ENCODE measurements at regions not wholly inside any gene's neighbourhood (a gene's known extent, or its start where the extent isn't known, plus 50 kb on each side); places are given as distances from the start of the nearest gene placed in this dataset.

GRCh38 chr6:40125680-40126394 is 191.6 kb upstream of the MOCS1 start:
- ChIA-PET POLR2A (interaction anchor here (0.5 kb wide), 1 partner anchor 784 kb away, joined by 3 read pairs; no protein-coding TSS in a partner anchor), CTCF (no interaction called here)
- TF ChIP-seq, protein P1, sequence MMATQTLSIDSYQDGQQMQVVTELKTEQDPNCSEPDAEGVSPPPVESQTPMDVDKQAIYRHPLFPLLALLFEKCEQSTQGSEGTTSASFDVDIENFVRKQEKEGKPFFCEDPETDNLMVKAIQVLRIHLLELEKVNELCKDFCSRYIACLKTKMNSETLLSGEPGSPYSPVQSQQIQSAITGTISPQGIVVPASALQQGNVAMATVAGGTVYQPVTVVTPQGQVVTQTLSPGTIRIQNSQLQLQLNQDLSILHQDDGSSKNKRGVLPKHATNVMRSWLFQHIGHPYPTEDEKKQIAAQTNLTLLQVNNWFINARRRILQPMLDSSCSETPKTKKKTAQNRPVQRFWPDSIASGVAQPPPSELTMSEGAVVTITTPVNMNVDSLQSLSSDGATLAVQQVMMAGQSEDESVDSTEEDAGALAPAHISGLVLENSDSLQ (IDR thresholded peaks at IDR 0.05): no peak
- TF ChIP-seq LEF1 (IDR thresholded peaks at IDR 0.05; ENCODE audit: borderline replicate concordance) (no peak), FOXA1 (IDR thresholded peaks at IDR 0.05) (no peak), TARDBP (IDR thresholded peaks at IDR 0.05) (no peak), SP1 (IDR thresholded peaks at IDR 0.05) (no peak), FOXK2 (IDR thresholded peaks at IDR 0.05) (no peak), HDGF (IDR thresholded peaks at IDR 0.05; ENCODE audit: borderline replicate concordance) (no peak), CTBP1 (IDR thresholded peaks at IDR 0.05; ENCODE audit: borderline replicate concordance) (no peak)
- DNase-seq (ENCODE audit: extremely low spot score): no peak

GRCh38 chr6:40124924-40125323 is 190.7 kb upstream of the MOCS1 start:
- ChIA-PET CTCF (interaction anchor here (0.6 kb wide), 1 partner anchor 1194 kb away, joined by 4 read pairs; no protein-coding TSS in a partner anchor), POLR2A (no interaction called here)
- no peak for DNase-seq (ENCODE audit: extremely low spot score)
- TF ChIP-seq FOXA1 (IDR thresholded peaks at IDR 0.05) (no peak), BHLHE40 (IDR thresholded peaks at IDR 0.05; ENCODE audit: borderline replicate concordance) (no peak), TARDBP (IDR thresholded peaks at IDR 0.05) (no peak), ZNF384 (IDR thresholded peaks at IDR 0.05) (no peak), SUZ12 (IDR thresholded peaks at IDR 0.05) (no peak), HDGF (IDR thresholded peaks at IDR 0.05; ENCODE audit: borderline replicate concordance) (no peak), ELF4 (IDR thresholded peaks at IDR 0.05) (no peak)

DNA sequence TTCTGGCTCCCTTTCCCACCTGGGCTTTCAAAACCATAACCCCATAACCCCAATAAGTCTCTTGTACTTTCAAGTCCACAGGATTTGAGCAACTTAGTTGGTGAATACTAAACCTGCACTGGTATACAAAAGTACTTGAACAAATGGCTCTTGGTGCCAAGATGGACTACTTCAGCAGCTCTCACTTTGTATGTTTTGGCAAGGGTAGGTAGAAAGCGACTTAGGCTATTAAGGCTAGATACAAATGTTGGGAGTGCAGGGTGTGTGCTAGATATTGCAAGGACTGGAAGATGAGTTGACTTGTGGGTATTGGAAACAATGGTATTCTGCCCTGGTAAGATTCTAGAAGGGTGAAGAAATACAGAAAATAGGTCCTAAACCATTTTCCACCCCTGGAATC is 182.6 kb upstream of the MOCS1 start:
- CTCF ChIA-PET: no interaction called here
- POLR2A ChIA-PET: no interaction called here
- TF ChIP-seq SUZ12 (IDR thresholded peaks at IDR 0.05) (no peak), FOXM1 (IDR thresholded peaks at IDR 0.05; ENCODE audit: borderline replicate concordance) (no peak), LEF1 (IDR thresholded peaks at IDR 0.05; ENCODE audit: borderline replicate concordance) (no peak), FOXA1 (IDR thresholded peaks at IDR 0.05) (no peak), ARNT (IDR thresholded peaks at IDR 0.05) (no peak), CTBP1 (IDR thresholded peaks at IDR 0.05; ENCODE audit: borderline replicate concordance) (no peak), BHLHE40 (IDR thresholded peaks at IDR 0.05; ENCODE audit: borderline replicate concordance) (no peak), TARDBP (IDR thresholded peaks at IDR 0.05) (no peak), NFRKB (IDR thresholded peaks at IDR 0.05) (no peak), SP1 (IDR thresholded peaks at IDR 0.05) (no peak), FOXK2 (IDR thresholded peaks at IDR 0.05) (no peak), ZNF384 (IDR thresholded peaks at IDR 0.05) (no peak), HDGF (IDR thresholded peaks at IDR 0.05; ENCODE audit: borderline replicate concordance) (no peak), ELF4 (IDR thresholded peaks at IDR 0.05) (no peak)
- TF ChIP-seq, protein P1 (IDR thresholded peaks at IDR 0.05): no peak
- DNase-seq (ENCODE audit: extremely low spot score): no peak

DNA sequence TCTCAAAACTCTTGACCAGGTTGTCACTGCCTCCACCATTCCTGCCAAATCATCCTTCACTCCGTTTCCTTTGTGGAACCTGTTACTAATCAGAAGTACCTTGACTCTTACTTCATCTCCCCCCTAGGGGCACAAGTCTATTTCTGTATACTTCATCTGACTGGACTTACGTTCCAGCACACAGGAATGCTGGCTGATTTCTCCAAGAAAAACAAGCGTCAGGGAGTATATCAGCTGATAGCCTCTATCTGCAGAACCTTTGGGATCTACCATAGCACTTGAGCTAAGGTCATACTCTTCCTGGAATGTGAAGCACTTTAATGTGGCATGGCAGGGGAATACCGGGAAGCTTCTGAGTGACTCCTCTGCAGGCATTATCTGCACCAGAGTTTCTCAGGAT is 178.1 kb upstream of the MOCS1 start:
- CTCF ChIA-PET: no interaction called here
- no peak for TF ChIP-seq FOXA1 (IDR thresholded peaks at IDR 0.05)
- TF ChIP-seq SUZ12 (IDR thresholded peaks at IDR 0.05): no peak
- TF ChIP-seq BHLHE40 (IDR thresholded peaks at IDR 0.05; ENCODE audit: borderline replicate concordance): no peak
- no peak for TF ChIP-seq FOXK2 (IDR thresholded peaks at IDR 0.05)
- TF ChIP-seq ARNT (IDR thresholded peaks at IDR 0.05): no peak
- TF ChIP-seq SP1 (IDR thresholded peaks at IDR 0.05): no peak
- TF ChIP-seq HDGF (IDR thresholded peaks at IDR 0.05; ENCODE audit: borderline replicate concordance): no peak
- no peak for TF ChIP-seq ELF4 (IDR thresholded peaks at IDR 0.05)
- TF ChIP-seq LEF1 (IDR thresholded peaks at IDR 0.05; ENCODE audit: borderline replicate concordance): no peak
- TF ChIP-seq L3MBTL2 (conservative IDR thresholded peaks at IDR 0.05): no peak
- TF ChIP-seq TARDBP (IDR thresholded peaks at IDR 0.05): no peak
- TF ChIP-seq FOXM1 (IDR thresholded peaks at IDR 0.05; ENCODE audit: borderline replicate concordance): no peak
- no peak for TF ChIP-seq CTBP1 (IDR thresholded peaks at IDR 0.05; ENCODE audit: borderline replicate concordance)
- TF ChIP-seq NFRKB (IDR thresholded peaks at IDR 0.05): no peak
- TF ChIP-seq ZNF384 (IDR thresholded peaks at IDR 0.05): no peak
- TF ChIP-seq, protein P1 (IDR thresholded peaks at IDR 0.05): no peak
- peak; percentile 12 for DNase-seq (ENCODE audit: extremely low spot score)
- POLR2A ChIA-PET: no interaction called here

GRCh38 chr6:40108736-40109135 is 174.5 kb upstream of the MOCS1 start:
- no peak for TF ChIP-seq FOXA1 (IDR thresholded peaks at IDR 0.05)
- ChIA-PET POLR2A (no interaction called here), CTCF (no interaction called here)
- DNase-seq (ENCODE audit: extremely low spot score): no peak

DNA sequence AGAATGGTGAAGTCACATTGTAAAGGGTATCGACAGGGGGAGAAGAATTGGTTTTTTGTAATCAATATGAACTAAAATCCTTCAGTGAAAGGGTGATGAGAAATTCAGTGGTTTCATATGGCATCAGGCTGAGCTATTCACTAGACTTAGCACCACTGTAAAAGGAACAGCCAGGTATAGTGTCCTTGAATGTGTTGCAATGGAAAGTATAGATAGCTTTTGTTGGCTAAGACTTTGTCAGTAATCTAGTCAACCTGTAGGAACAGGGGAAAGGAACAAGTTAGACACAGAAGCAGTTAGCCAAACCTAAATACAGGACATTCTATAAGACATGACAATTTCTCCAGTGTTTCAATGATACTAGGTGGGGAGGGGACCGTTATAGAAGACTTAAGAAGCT is 172.6 kb upstream of the MOCS1 start:
- DNase-seq (ENCODE audit: extremely low spot score): no peak
- POLR2A ChIA-PET: no interaction called here
- TF ChIP-seq TARDBP (IDR thresholded peaks at IDR 0.05): no peak
- no peak for TF ChIP-seq FOXA1 (IDR thresholded peaks at IDR 0.05)
- no peak for TF ChIP-seq ARNT (IDR thresholded peaks at IDR 0.05)
- TF ChIP-seq SP1 (IDR thresholded peaks at IDR 0.05): no peak
- TF ChIP-seq L3MBTL2 (conservative IDR thresholded peaks at IDR 0.05): no peak
- no peak for TF ChIP-seq NFRKB (IDR thresholded peaks at IDR 0.05)
- no peak for TF ChIP-seq FOXK2 (IDR thresholded peaks at IDR 0.05)
- TF ChIP-seq, protein P1 (IDR thresholded peaks at IDR 0.05): no peak
- TF ChIP-seq ELF4 (IDR thresholded peaks at IDR 0.05): no peak
- TF ChIP-seq SUZ12 (IDR thresholded peaks at IDR 0.05): no peak
- no peak for TF ChIP-seq HDGF (IDR thresholded peaks at IDR 0.05; ENCODE audit: borderline replicate concordance)
- no peak for TF ChIP-seq BHLHE40 (IDR thresholded peaks at IDR 0.05; ENCODE audit: borderline replicate concordance)
- TF ChIP-seq CTBP1 (IDR thresholded peaks at IDR 0.05; ENCODE audit: borderline replicate concordance): no peak
- CTCF ChIA-PET: no interaction called here
